ENCODE measurements at regions not wholly inside any gene's neighbourhood (a gene's known extent, or its start where the extent isn't known, plus 50 kb on each side); places are given as distances from the start of the nearest gene placed in this dataset.

DNA sequence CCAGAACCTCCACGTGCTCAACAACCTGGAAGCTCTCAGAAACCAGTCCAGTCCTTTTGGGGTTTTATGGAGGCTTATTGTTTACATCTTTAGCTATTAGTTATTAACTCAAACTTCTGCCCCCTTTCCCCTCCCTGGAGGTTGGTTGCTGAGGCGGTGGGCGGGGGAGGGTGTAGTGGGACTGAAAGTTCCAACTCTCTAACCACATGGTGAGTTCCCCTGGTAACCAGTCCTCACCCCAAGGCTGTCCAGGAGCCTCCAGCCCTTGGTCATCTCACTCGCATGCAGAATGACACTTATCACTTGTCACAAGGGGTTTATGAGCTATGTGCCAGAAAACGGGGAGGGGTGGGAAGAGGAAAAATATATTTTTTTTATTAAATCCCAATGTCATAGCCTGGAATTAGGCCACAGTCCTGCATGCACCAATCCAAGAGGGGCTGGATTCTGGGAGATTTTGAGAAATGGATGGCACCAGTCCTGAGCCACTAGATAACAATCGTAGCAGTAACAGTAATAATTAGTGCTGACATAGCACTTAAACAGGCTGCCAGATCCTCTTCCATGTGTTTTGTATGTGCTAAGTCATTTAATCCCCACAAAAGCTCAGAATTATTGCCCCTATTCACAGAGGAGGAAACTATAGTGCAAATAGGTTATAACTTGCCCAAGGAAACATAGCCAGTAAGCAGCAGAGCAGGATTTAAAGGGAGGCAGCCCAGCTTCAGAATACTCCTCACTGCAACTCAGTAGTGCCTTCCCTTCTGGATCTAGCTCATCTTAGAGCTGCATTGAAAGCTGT, 85.7 kb downstream of the CRYGS start:
- Histone ChIP-seq H3K4me3 (ENCODE audit: low read length) (no peak overlapping the region), H3K9me3 (ENCODE audit: control insufficient read depth, low read length) (no peaks in the 10 kb centered on the region), H3K27ac (ENCODE audit: low read depth, low read length) (no peak overlapping the region), H3K4me1 (ENCODE audit: control insufficient read depth, insufficient read depth, low read length) (peaks cover 18% of the 10 kb centered on the region), H3K36me3 (ENCODE audit: control insufficient read depth, insufficient read depth, low read length) (no peaks in the 10 kb centered on the region), H3K9ac (ENCODE audit: extremely low read depth, low read length, poor library complexity, severe bottlenecking) (no peak overlapping the region), H3K27me3 (ENCODE audit: control insufficient read depth, insufficient read depth, low read length, poor library complexity, severe bottlenecking) (no peaks in the 10 kb centered on the region)
- no peak for DNase-seq
- TF ChIP-seq, protein P1, sequence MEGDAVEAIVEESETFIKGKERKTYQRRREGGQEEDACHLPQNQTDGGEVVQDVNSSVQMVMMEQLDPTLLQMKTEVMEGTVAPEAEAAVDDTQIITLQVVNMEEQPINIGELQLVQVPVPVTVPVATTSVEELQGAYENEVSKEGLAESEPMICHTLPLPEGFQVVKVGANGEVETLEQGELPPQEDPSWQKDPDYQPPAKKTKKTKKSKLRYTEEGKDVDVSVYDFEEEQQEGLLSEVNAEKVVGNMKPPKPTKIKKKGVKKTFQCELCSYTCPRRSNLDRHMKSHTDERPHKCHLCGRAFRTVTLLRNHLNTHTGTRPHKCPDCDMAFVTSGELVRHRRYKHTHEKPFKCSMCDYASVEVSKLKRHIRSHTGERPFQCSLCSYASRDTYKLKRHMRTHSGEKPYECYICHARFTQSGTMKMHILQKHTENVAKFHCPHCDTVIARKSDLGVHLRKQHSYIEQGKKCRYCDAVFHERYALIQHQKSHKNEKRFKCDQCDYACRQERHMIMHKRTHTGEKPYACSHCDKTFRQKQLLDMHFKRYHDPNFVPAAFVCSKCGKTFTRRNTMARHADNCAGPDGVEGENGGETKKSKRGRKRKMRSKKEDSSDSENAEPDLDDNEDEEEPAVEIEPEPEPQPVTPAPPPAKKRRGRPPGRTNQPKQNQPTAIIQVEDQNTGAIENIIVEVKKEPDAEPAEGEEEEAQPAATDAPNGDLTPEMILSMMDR (conservative IDR thresholded peaks at IDR 0.05): no peak
- H3K36me3 Mint-ChIP-seq (ENCODE audit: low read depth): no peaks in the 10 kb centered on the region
- 96% methylated on average over 6 of the region's 6 CpGs; no CpG with 5 or more reads in 1 of the 2 experiments for WGBS, 2 experiments (ENCODE audit: insufficient coverage in 1 of 2, insufficient read length in 1 of 2)
- H3K4me1 Mint-ChIP-seq: peaks cover 23% of the 10 kb centered on the region
- H3K9me3 Mint-ChIP-seq: no peaks in the 10 kb centered on the region
- peaks cover 8% of the 10 kb centered on the region for H3K27me3 Mint-ChIP-seq (ENCODE audit: insufficient read depth)
- H3K4me3 Mint-ChIP-seq: no peak overlapping the region
- no peak overlapping the region for H3K27ac Mint-ChIP-seq

DNA sequence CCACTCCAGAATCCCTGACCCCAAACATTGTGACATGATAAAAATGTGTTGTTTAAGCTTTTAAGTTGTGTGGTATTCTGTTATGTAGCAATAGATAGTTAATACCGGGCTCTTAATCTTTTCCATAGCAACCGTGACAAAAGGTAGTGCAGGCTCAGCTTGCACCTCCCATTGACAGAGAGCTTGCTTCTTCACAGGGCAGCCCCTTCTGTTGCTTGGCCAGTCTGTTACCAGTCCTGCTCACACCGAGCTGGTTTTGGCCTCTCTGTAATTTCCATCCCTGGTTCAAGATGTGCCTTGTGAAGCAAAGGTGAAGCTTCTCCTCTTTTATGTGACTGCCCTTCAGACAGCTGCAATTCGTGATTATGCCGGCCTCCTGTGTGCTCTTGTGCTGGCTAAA, 86.9 kb downstream of the CRYGS start:
- H3K9me3 Mint-ChIP-seq: no peaks in the 10 kb centered on the region
- peaks cover 32% of the 10 kb centered on the region for H3K4me1 Mint-ChIP-seq
- H3K27me3 Mint-ChIP-seq (ENCODE audit: insufficient read depth): peaks cover 8% of the 10 kb centered on the region
- H3K4me1 ChIP-seq (ENCODE audit: control insufficient read depth, insufficient read depth, low read length): peaks cover 19% of the 10 kb centered on the region
- H3K27me3 ChIP-seq (ENCODE audit: control insufficient read depth, insufficient read depth, low read length, poor library complexity, severe bottlenecking): no peaks in the 10 kb centered on the region
- WGBS, 2 experiments (ENCODE audit: insufficient coverage in 1 of 2, insufficient read length in 1 of 2): 86 to 88% methylated on average over 3 to 5 of the region's 5 CpGs
- H3K9ac ChIP-seq (ENCODE audit: extremely low read depth, low read length, poor library complexity, severe bottlenecking): no peak overlapping the region
- H3K27ac ChIP-seq (ENCODE audit: low read depth, low read length): no peak overlapping the region
- no peak for DNase-seq
- H3K9me3 ChIP-seq (ENCODE audit: control insufficient read depth, low read length): no peaks in the 10 kb centered on the region
- TF ChIP-seq, protein P1 (conservative IDR thresholded peaks at IDR 0.05): no peak
- H3K27ac Mint-ChIP-seq: no peak overlapping the region
- H3K36me3 ChIP-seq (ENCODE audit: control insufficient read depth, insufficient read depth, low read length): no peaks in the 10 kb centered on the region
- H3K4me3 ChIP-seq (ENCODE audit: low read length): no peak overlapping the region
- H3K4me3 Mint-ChIP-seq: no peak overlapping the region
- no peaks in the 10 kb centered on the region for H3K36me3 Mint-ChIP-seq (ENCODE audit: low read depth)

DNA sequence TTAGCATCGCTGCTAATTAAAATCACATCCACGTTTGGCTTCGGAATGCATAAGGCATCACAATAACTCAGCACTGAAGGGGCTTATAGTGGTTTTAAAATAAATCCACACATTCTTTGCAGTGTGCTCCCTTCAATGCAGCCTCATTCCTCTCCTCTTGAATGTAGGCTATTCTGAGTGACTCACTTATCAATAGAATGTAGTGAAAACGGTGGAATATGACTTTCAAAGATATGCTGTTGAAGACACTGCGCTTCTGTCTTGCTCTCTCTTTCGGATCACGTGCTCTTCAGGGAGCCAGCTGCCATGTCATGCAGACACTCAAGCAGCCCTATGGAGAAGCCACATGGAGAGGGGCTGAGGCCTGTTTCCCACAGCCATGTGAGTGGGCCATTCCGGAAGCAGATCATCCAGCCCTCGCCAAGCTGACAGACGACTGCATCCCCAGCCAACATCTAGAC, 87.4 kb downstream of the CRYGS start:
- peaks cover 32% of the 10 kb centered on the region for H3K4me1 Mint-ChIP-seq
- H3K27me3 ChIP-seq (ENCODE audit: control insufficient read depth, insufficient read depth, low read length, poor library complexity, severe bottlenecking): no peaks in the 10 kb centered on the region
- no peak for DNase-seq
- no peak overlapping the region for H3K4me3 Mint-ChIP-seq
- H3K9me3 Mint-ChIP-seq: no peaks in the 10 kb centered on the region
- no peaks in the 10 kb centered on the region for H3K36me3 ChIP-seq (ENCODE audit: control insufficient read depth, insufficient read depth, low read length)
- no peak overlapping the region for H3K27ac ChIP-seq (ENCODE audit: low read depth, low read length)
- H3K27ac Mint-ChIP-seq: no peak overlapping the region
- no peaks in the 10 kb centered on the region for H3K36me3 Mint-ChIP-seq (ENCODE audit: low read depth)
- H3K9me3 ChIP-seq (ENCODE audit: control insufficient read depth, low read length): no peaks in the 10 kb centered on the region
- no peak overlapping the region for H3K9ac ChIP-seq (ENCODE audit: extremely low read depth, low read length, poor library complexity, severe bottlenecking)
- H3K4me3 ChIP-seq (ENCODE audit: low read length): no peak overlapping the region
- peaks cover 8% of the 10 kb centered on the region for H3K27me3 Mint-ChIP-seq (ENCODE audit: insufficient read depth)
- 89 to 98% methylated on average over 8 to 10 of the region's 10 CpGs for WGBS, 2 experiments (ENCODE audit: insufficient coverage in 1 of 2, insufficient read length in 1 of 2)
- TF ChIP-seq, protein P1 (conservative IDR thresholded peaks at IDR 0.05): no peak
- peaks cover 19% of the 10 kb centered on the region for H3K4me1 ChIP-seq (ENCODE audit: control insufficient read depth, insufficient read depth, low read length)
